Thyroid gland (tissue), 4 donors: ENCODE measurements at regions not wholly inside any gene's neighbourhood (a gene's known extent, or its start where the extent isn't known, plus 50 kb on each side); places are given as distances from the start of the nearest gene placed in this dataset.

Experiments used
- CTCF ChIP-seq, 6 experiments: fragments of 200-600 bp in 3 of 6; fragments of 450-650 bp in 3 of 6; sonication (generic) in 3 of 6; IDR thresholded peaks; one replicate each; pipeline ENCODE4 v1.5.1; 2016 to 2019; ENCODE audit warnings: antibody characterized with exemption in 6 of 6, mild to moderate bottlenecking in 2 of 6, inconsistent platforms in 1 of 6, moderate library complexity in 1 of 6
- POLR2A ChIP-seq, 2 donors: fragments of 450-650 bp; IDR thresholded peaks; one replicate each; pipeline ENCODE4 v1.6.1; 2017; ENCODE audit warnings: antibody characterized with exemption in 2 of 2, mild to moderate bottlenecking in 2 of 2, moderate library complexity in 1 of 2

GRCh38 chr4:106717091-106717490 lies 319.0 kb downstream of the DKK2 start:
- TF ChIP-seq CTCF (IDR thresholded peaks at IDR 0.05): no peak
- TF ChIP-seq POLR2A (IDR thresholded peaks at IDR 0.05): no peak
